ENCODE measurements at regions not wholly inside any gene's neighbourhood (a gene's known extent, or its start where the extent isn't known, plus 50 kb on each side); places are given as distances from the start of the nearest gene placed in this dataset.
"Not testable (repeated sequence)": the region's sequence is repeated elsewhere in the genome, so short reads cannot be mapped to it uniquely, and the experiment has no call there.

- peaks cover 2% of the 10 kb centered on the region for H3K4me1 ChIP-seq (ENCODE audit: insufficient read depth, low read length)
- Mint-ChIP-seq H3K36me3 (ENCODE audit: low read depth, unreplicated experiment) (no peaks in the 10 kb centered on the region), H3K9me3 (ENCODE audit: unreplicated experiment) (no peaks in the 10 kb centered on the region), H3K27me3 (ENCODE audit: low read depth, unreplicated experiment) (no peaks in the 10 kb centered on the region), H3K4me3 (ENCODE audit: unreplicated experiment) (no peak overlapping the region), H3K4me1 (ENCODE audit: low read depth, unreplicated experiment) (no peaks in the 10 kb centered on the region), H3K27ac (ENCODE audit: unreplicated experiment) (no peak overlapping the region)
- H3K36me3 ChIP-seq (ENCODE audit: insufficient read depth, low read length), result no peaks in the 10 kb centered on the region
- FAIRE-seq, result no peak
- no peaks in the 10 kb centered on the region for H3K9me3 ChIP-seq (ENCODE audit: insufficient read depth, low read depth, low read length)
- no peaks in the 10 kb centered on the region for H3K27me3 ChIP-seq (ENCODE audit: insufficient read depth, low read length)
- H3K9ac ChIP-seq (ENCODE audit: low read length), result no peak overlapping the region
- H3K4me2 ChIP-seq (ENCODE audit: low read length), result no peak overlapping the region
- H3K79me2 ChIP-seq (ENCODE audit: insufficient read depth, low read length), result no peaks in the 10 kb centered on the region
- no peak overlapping the region for H3K4me3 ChIP-seq (ENCODE audit: insufficient read depth, low read depth, low read length)
- DNase-seq (ENCODE audit: low read depth), result no peak
- no peak overlapping the region for H3K27ac ChIP-seq (ENCODE audit: low read depth, low read length)
- no peak for TF ChIP-seq EZH2 (IDR thresholded peaks at IDR 0.05; ENCODE audit: insufficient read depth, low read length)
- TF ChIP-seq, protein P1, sequence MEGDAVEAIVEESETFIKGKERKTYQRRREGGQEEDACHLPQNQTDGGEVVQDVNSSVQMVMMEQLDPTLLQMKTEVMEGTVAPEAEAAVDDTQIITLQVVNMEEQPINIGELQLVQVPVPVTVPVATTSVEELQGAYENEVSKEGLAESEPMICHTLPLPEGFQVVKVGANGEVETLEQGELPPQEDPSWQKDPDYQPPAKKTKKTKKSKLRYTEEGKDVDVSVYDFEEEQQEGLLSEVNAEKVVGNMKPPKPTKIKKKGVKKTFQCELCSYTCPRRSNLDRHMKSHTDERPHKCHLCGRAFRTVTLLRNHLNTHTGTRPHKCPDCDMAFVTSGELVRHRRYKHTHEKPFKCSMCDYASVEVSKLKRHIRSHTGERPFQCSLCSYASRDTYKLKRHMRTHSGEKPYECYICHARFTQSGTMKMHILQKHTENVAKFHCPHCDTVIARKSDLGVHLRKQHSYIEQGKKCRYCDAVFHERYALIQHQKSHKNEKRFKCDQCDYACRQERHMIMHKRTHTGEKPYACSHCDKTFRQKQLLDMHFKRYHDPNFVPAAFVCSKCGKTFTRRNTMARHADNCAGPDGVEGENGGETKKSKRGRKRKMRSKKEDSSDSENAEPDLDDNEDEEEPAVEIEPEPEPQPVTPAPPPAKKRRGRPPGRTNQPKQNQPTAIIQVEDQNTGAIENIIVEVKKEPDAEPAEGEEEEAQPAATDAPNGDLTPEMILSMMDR (IDR thresholded peaks at IDR 0.05; ENCODE audit: insufficient read depth, low read depth, low read length), result no peak
- no peaks in the 10 kb centered on the region for H4K20me1 ChIP-seq (ENCODE audit: insufficient read depth, low read length)
- H2AFZ ChIP-seq (ENCODE audit: low read depth, low read length), result no peak overlapping the region
Observed at GRCh38 chr11:34773211-34773610, 143.0 kb downstream of the APIP start.

- no peaks in the 10 kb centered on the region for H3K27me3 ChIP-seq (ENCODE audit: insufficient read depth, low read length)
- no peak for TF ChIP-seq EZH2 (IDR thresholded peaks at IDR 0.05; ENCODE audit: insufficient read depth, low read length)
- TF ChIP-seq, protein P1 (IDR thresholded peaks at IDR 0.05; ENCODE audit: insufficient read depth, low read depth, low read length), result no peak
- H4K20me1 ChIP-seq (ENCODE audit: insufficient read depth, low read length), result no peaks in the 10 kb centered on the region
- H3K4me2 ChIP-seq (ENCODE audit: low read length), result no peak overlapping the region
- H2AFZ ChIP-seq (ENCODE audit: low read depth, low read length), result no peak overlapping the region
- no peak overlapping the region for H3K27ac ChIP-seq (ENCODE audit: low read depth, low read length)
- no peaks in the 10 kb centered on the region for H3K27me3 Mint-ChIP-seq (ENCODE audit: low read depth, unreplicated experiment)
- no peak overlapping the region for H3K9ac ChIP-seq (ENCODE audit: low read length)
- H3K9me3 ChIP-seq (ENCODE audit: insufficient read depth, low read depth, low read length), result no peaks in the 10 kb centered on the region
- no peak overlapping the region for H3K4me3 Mint-ChIP-seq (ENCODE audit: unreplicated experiment)
- H3K4me1 Mint-ChIP-seq (ENCODE audit: low read depth, unreplicated experiment), result no peaks in the 10 kb centered on the region
- DNase-seq (ENCODE audit: low read depth) (no peak), FAIRE-seq (no peak)
- H3K79me2 ChIP-seq (ENCODE audit: insufficient read depth, low read length), result no peaks in the 10 kb centered on the region
- no peaks in the 10 kb centered on the region for H3K36me3 ChIP-seq (ENCODE audit: insufficient read depth, low read length)
- H3K27ac Mint-ChIP-seq (ENCODE audit: unreplicated experiment), result no peak overlapping the region
- peaks cover 2% of the 10 kb centered on the region for H3K4me1 ChIP-seq (ENCODE audit: insufficient read depth, low read length)
- H3K36me3 Mint-ChIP-seq (ENCODE audit: low read depth, unreplicated experiment), result no peaks in the 10 kb centered on the region
- H3K4me3 ChIP-seq (ENCODE audit: insufficient read depth, low read depth, low read length), result no peak overlapping the region
- H3K9me3 Mint-ChIP-seq (ENCODE audit: unreplicated experiment), result peaks cover 4% of the 10 kb centered on the region
Observed at GRCh38 chr11:34770111-34770510, 146.1 kb downstream of the APIP start.

GRCh38 chr11:34769224-34769623 lies 147.0 kb downstream of the APIP start:
- H3K9ac ChIP-seq (ENCODE audit: low read length), result no peak overlapping the region
- H3K4me1 ChIP-seq (ENCODE audit: insufficient read depth, low read length), result peaks cover 2% of the 10 kb centered on the region
- no peak overlapping the region for H3K4me3 Mint-ChIP-seq (ENCODE audit: unreplicated experiment)
- no peaks in the 10 kb centered on the region for H3K9me3 ChIP-seq (ENCODE audit: insufficient read depth, low read depth, low read length)
- no peaks in the 10 kb centered on the region for H3K27me3 Mint-ChIP-seq (ENCODE audit: low read depth, unreplicated experiment)
- H3K79me2 ChIP-seq (ENCODE audit: insufficient read depth, low read length), result no peaks in the 10 kb centered on the region
- H3K36me3 ChIP-seq (ENCODE audit: insufficient read depth, low read length), result no peaks in the 10 kb centered on the region
- TF ChIP-seq, protein P1 (IDR thresholded peaks at IDR 0.05; ENCODE audit: insufficient read depth, low read depth, low read length), result no peak
- no peak for TF ChIP-seq EZH2 (IDR thresholded peaks at IDR 0.05; ENCODE audit: insufficient read depth, low read length)
- H3K27ac ChIP-seq (ENCODE audit: low read depth, low read length), result no peak overlapping the region
- no peaks in the 10 kb centered on the region for H4K20me1 ChIP-seq (ENCODE audit: insufficient read depth, low read length)
- no peak for DNase-seq (ENCODE audit: low read depth)
- no peaks in the 10 kb centered on the region for H3K4me1 Mint-ChIP-seq (ENCODE audit: low read depth, unreplicated experiment)
- peaks cover 9% of the 10 kb centered on the region for H3K9me3 Mint-ChIP-seq (ENCODE audit: unreplicated experiment)
- H3K27me3 ChIP-seq (ENCODE audit: insufficient read depth, low read length), result no peaks in the 10 kb centered on the region
- H3K36me3 Mint-ChIP-seq (ENCODE audit: low read depth, unreplicated experiment), result no peaks in the 10 kb centered on the region
- H3K27ac Mint-ChIP-seq (ENCODE audit: unreplicated experiment), result no peak overlapping the region
- H3K4me3 ChIP-seq (ENCODE audit: insufficient read depth, low read depth, low read length), result no peak overlapping the region
- H3K4me2 ChIP-seq (ENCODE audit: low read length), result no peak overlapping the region
- FAIRE-seq, result no peak
- H2AFZ ChIP-seq (ENCODE audit: low read depth, low read length), result no peak overlapping the region

DNA sequence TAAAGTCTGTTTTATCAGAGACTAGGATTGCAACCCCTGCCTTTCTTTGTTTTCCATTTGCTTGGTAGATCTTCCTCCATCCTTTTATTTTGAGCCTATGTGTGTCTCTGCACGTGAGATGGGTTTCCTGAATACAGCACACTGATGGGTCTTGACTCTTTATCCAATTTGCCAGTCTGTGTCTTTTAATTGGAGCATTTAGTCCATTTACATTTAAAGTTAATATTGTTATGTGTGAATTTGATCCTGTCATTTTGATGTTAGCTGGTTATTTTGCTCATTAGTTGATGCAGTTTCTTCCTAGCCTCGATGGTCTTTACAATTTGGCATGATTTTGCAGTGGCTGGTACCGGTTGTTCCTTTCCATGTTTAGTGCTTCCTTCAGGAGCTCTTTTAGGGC lies 141.7 kb downstream of the EHF start:
- not testable (repeated sequence) for H3K27ac Mint-ChIP-seq (ENCODE audit: unreplicated experiment); H2AFZ ChIP-seq (ENCODE audit: low read depth, low read length); DNase-seq (ENCODE audit: low read depth); H3K4me3 ChIP-seq (ENCODE audit: insufficient read depth, low read depth, low read length); H3K27me3 Mint-ChIP-seq (ENCODE audit: low read depth, unreplicated experiment); FAIRE-seq; H4K20me1 ChIP-seq (ENCODE audit: insufficient read depth, low read length); H3K9me3 ChIP-seq (ENCODE audit: insufficient read depth, low read depth, low read length); H3K36me3 ChIP-seq (ENCODE audit: insufficient read depth, low read length); H3K4me1 ChIP-seq (ENCODE audit: insufficient read depth, low read length); H3K27ac ChIP-seq (ENCODE audit: low read depth, low read length); H3K9ac ChIP-seq (ENCODE audit: low read length); H3K79me2 ChIP-seq (ENCODE audit: insufficient read depth, low read length); H3K4me1 Mint-ChIP-seq (ENCODE audit: low read depth, unreplicated experiment); H3K4me2 ChIP-seq (ENCODE audit: low read length); H3K27me3 ChIP-seq (ENCODE audit: insufficient read depth, low read length); H3K36me3 Mint-ChIP-seq (ENCODE audit: low read depth, unreplicated experiment); H3K4me3 Mint-ChIP-seq (ENCODE audit: unreplicated experiment)
- peaks cover 14% of the 10 kb centered on the region for H3K9me3 Mint-ChIP-seq (ENCODE audit: unreplicated experiment)

Data from astrocyte (in vitro differentiated cells and primary cell).